ENCODE measurements at regions not wholly inside any gene's neighbourhood (a gene's known extent, or its start where the extent isn't known, plus 50 kb on each side); places are given as distances from the start of the nearest gene placed in this dataset.

DNA sequence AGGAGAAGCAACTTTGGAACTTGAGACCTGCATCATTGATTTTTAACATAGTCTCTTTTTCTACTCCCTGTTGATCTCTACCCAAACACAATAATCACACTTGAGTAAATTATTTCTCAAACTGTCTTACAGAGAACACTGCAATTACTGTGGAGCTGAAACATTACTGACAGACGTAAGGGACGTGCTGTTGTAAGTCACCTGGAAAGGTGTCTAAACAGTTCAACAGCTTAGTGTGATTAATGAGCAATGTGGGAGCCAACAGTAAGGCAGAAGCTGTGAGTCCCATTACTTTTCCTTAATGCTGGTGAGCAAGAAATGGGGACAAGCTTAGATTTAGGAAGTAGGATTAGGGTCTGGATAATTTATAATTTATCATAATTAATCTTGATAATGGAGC is 265.7 kb downstream of the DLEU7 start:
- Histone ChIP-seq H3K9me3 (ENCODE audit: low read depth, low read length, poor library complexity, severe bottlenecking) (no peaks in the 10 kb centered on the region), H3K27me3 (replicated peaks; ENCODE audit: insufficient read depth, low read depth, low read length, poor library complexity) (no peaks in the 10 kb centered on the region), H3K36me3 (ENCODE audit: insufficient read depth, low read length, poor library complexity, severe bottlenecking) (no peaks in the 10 kb centered on the region), H3K27ac (ENCODE audit: low read depth, low read length, poor library complexity, severe bottlenecking) (no peak overlapping the region), H3K4me1 (ENCODE audit: insufficient read depth, low read length, poor library complexity, severe bottlenecking) (no peaks in the 10 kb centered on the region), H3K4me3 (ENCODE audit: low read depth, low read length, poor library complexity, severe bottlenecking) (no peak overlapping the region)
- intact Hi-C loops (cut with micrococcal nuclease; ENCODE audit: unreplicated experiment), result no loop called here
- CTCF ChIA-PET, result no interaction called here
- no TSS peak for BruUV-seq (replicated peaks)
- TF ChIP-seq EZH2 (IDR thresholded peaks at IDR 0.05; ENCODE audit: borderline replicate concordance, low read depth, low read length, poor library complexity, severe bottlenecking) (no peak), CTCF (conservative IDR thresholded peaks at IDR 0.05; ENCODE audit: low read depth, low read length) (no peak)
- no peak for DNase-seq (ENCODE audit: low spot score)
- POLR2A ChIA-PET (ENCODE audit: low non-redundant PET), result no interaction called here

GRCh38 chr13:50580684-50581305 is 262.7 kb downstream of the DLEU7 start:
- ChIA-PET CTCF (no interaction called here), POLR2A (ENCODE audit: low non-redundant PET) (interaction anchor here (0.6 kb wide), 1 partner anchor 457 kb away, joined by 3 read pairs; no protein-coding TSS in a partner anchor)
- BruUV-seq (replicated peaks), result no TSS peak
- no peak overlapping the region for H3K4me3 ChIP-seq (ENCODE audit: low read depth, low read length, poor library complexity, severe bottlenecking)
- no peak for TF ChIP-seq EZH2 (IDR thresholded peaks at IDR 0.05; ENCODE audit: borderline replicate concordance, low read depth, low read length, poor library complexity, severe bottlenecking)
- TF ChIP-seq CTCF (conservative IDR thresholded peaks at IDR 0.05; ENCODE audit: low read depth, low read length), result no peak
- H3K27me3 ChIP-seq (replicated peaks; ENCODE audit: insufficient read depth, low read depth, low read length, poor library complexity), result no peaks in the 10 kb centered on the region
- H3K27ac ChIP-seq (ENCODE audit: low read depth, low read length, poor library complexity, severe bottlenecking), result no peak overlapping the region
- H3K4me1 ChIP-seq (ENCODE audit: insufficient read depth, low read length, poor library complexity, severe bottlenecking), result no peaks in the 10 kb centered on the region
- DNase-seq (ENCODE audit: low spot score), result no peak
- H3K36me3 ChIP-seq (ENCODE audit: insufficient read depth, low read length, poor library complexity, severe bottlenecking), result no peaks in the 10 kb centered on the region
- H3K9me3 ChIP-seq (ENCODE audit: low read depth, low read length, poor library complexity, severe bottlenecking), result no peaks in the 10 kb centered on the region
- intact Hi-C loops (cut with micrococcal nuclease; ENCODE audit: unreplicated experiment), result no loop called here

DNA sequence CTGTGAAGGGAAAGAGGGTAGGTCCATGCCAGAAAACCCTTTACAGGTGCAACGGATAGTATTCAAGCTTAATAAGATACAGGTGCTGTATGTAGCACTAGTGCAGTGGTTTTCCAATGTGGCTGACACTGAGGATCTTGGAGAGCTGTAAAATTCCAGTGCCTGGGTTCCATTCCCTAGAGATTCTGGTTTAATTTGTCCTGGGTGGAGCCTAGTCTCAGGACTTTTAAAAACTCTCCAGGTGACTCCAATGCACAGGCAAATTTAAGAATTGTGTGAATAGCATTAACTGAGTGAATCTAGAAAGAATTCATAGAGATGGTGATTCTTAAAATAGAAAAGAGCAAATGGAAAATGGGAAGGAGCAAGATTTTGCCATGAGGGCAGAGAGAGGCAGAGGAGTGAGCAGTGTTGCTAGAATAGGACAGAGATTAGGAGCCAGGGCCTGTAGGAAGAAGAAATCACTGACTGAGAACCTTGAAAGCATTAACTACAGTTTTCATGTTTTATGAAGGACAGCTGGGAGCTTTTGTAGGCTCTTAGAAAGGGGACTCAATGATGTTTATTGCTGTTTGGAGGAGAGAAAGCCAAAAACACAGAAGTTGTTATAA is 261.8 kb downstream of the DLEU7 start:
- H3K27ac ChIP-seq (ENCODE audit: low read depth, low read length, poor library complexity, severe bottlenecking), result no peak overlapping the region
- H3K9me3 ChIP-seq (ENCODE audit: low read depth, low read length, poor library complexity, severe bottlenecking), result no peaks in the 10 kb centered on the region
- ChIA-PET CTCF (no interaction called here), POLR2A (ENCODE audit: low non-redundant PET) (no interaction called here)
- no TSS peak for BruUV-seq (replicated peaks)
- H3K4me3 ChIP-seq (ENCODE audit: low read depth, low read length, poor library complexity, severe bottlenecking), result no peak overlapping the region
- TF ChIP-seq EZH2 (IDR thresholded peaks at IDR 0.05; ENCODE audit: borderline replicate concordance, low read depth, low read length, poor library complexity, severe bottlenecking) (no peak), CTCF (conservative IDR thresholded peaks at IDR 0.05; ENCODE audit: low read depth, low read length) (no peak)
- DNase-seq (ENCODE audit: low spot score), result no peak
- no peaks in the 10 kb centered on the region for H3K4me1 ChIP-seq (ENCODE audit: insufficient read depth, low read length, poor library complexity, severe bottlenecking)
- intact Hi-C loops (cut with micrococcal nuclease; ENCODE audit: unreplicated experiment), result no loop called here
- no peaks in the 10 kb centered on the region for H3K36me3 ChIP-seq (ENCODE audit: insufficient read depth, low read length, poor library complexity, severe bottlenecking)
- no peaks in the 10 kb centered on the region for H3K27me3 ChIP-seq (replicated peaks; ENCODE audit: insufficient read depth, low read depth, low read length, poor library complexity)
